ENCODE measurements at regions not wholly inside any gene's neighbourhood (a gene's known extent, or its start where the extent isn't known, plus 50 kb on each side); places are given as distances from the start of the nearest gene placed in this dataset.

DNA sequence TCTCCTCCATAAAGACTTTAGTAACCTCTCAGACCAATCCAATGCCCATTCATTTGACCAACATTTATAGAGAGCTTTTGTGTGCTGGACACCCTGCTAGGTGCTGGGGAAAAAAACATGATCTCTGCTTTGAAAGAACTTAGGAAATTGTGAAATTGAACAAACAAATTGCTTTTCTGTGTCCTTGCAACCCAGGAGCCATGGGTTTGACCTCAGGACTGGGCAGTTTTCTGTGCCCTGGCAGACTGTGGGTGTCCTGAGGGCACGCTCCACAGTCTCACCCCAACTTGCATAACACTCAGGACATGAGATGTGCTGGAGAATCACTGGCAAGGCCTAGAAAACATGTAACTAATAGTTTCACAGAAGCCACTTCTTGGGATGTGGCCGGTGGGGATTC is 429.1 kb upstream of the ZMIZ1 start:
- DNase-seq (ENCODE audit: low read depth, low spot score) (no peak), ATAC-seq (no peak)
- ChIA-PET POLR2A (no interaction called here), RAD21 (ENCODE audit: low non-redundant PET in 1 of 2, low total read pairs in 2 of 2, uncharacterized antibody in 2 of 2, unreplicated experiment in 2 of 2) (no interaction called here), CTCF (no interaction called here)
- Histone ChIP-seq H3K79me2 (ENCODE audit: insufficient read depth, low read length) (no peaks in the 10 kb centered on the region), H3K36me3 (ENCODE audit: control insufficient read depth in 1 of 2, insufficient read depth in 2 of 2, low read length in 2 of 2) (no peaks in the 10 kb centered on the region), H3K9me2 (ENCODE audit: insufficient read depth) (no peaks in the 10 kb centered on the region), H3K27me3 (ENCODE audit: insufficient read depth, low read length) (peaks cover 8% of the 10 kb centered on the region; the same call in 1 of the 2 replicates), H3K9ac (ENCODE audit: low read length) (no peak overlapping the region), H2AFZ (ENCODE audit: low read depth, low read length, poor library complexity, severe bottlenecking) (no peak overlapping the region), H3K4me3 (replicated peaks in 1 of 2; ENCODE audit: low read depth in 1 of 2, low read length in 2 of 2) (no peak overlapping the region), H3K9me3 (ENCODE audit: control insufficient read depth in 1 of 2, insufficient read depth in 1 of 2, low read depth in 1 of 2, low read length in 2 of 2) (no peaks in the 10 kb centered on the region), H3K4me1 (ENCODE audit: control insufficient read depth in 1 of 2, insufficient read depth in 2 of 2, low read length in 2 of 2) (peaks cover under 1 to 3% of the 10 kb centered on the region in 2 experiments; a peak in 2 of 4 replicates), H3K27ac (ENCODE audit: low read depth, low read length) (no peak overlapping the region), H4K20me1 (ENCODE audit: insufficient read depth) (no peaks in the 10 kb centered on the region), H3K4me2 (ENCODE audit: low read length) (no peak overlapping the region)
- TF ChIP-seq, protein P1, sequence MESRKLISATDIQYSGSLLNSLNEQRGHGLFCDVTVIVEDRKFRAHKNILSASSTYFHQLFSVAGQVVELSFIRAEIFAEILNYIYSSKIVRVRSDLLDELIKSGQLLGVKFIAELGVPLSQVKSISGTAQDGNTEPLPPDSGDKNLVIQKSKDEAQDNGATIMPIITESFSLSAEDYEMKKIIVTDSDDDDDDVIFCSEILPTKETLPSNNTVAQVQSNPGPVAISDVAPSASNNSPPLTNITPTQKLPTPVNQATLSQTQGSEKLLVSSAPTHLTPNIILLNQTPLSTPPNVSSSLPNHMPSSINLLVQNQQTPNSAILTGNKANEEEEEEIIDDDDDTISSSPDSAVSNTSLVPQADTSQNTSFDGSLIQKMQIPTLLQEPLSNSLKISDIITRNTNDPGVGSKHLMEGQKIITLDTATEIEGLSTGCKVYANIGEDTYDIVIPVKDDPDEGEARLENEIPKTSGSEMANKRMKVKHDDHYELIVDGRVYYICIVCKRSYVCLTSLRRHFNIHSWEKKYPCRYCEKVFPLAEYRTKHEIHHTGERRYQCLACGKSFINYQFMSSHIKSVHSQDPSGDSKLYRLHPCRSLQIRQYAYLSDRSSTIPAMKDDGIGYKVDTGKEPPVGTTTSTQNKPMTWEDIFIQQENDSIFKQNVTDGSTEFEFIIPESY (IDR thresholded peaks at IDR 0.05; ENCODE audit: extremely low read depth, insufficient replicate concordance, low read length): no peak
- TF ChIP-seq, protein P2, sequence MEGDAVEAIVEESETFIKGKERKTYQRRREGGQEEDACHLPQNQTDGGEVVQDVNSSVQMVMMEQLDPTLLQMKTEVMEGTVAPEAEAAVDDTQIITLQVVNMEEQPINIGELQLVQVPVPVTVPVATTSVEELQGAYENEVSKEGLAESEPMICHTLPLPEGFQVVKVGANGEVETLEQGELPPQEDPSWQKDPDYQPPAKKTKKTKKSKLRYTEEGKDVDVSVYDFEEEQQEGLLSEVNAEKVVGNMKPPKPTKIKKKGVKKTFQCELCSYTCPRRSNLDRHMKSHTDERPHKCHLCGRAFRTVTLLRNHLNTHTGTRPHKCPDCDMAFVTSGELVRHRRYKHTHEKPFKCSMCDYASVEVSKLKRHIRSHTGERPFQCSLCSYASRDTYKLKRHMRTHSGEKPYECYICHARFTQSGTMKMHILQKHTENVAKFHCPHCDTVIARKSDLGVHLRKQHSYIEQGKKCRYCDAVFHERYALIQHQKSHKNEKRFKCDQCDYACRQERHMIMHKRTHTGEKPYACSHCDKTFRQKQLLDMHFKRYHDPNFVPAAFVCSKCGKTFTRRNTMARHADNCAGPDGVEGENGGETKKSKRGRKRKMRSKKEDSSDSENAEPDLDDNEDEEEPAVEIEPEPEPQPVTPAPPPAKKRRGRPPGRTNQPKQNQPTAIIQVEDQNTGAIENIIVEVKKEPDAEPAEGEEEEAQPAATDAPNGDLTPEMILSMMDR (IDR thresholded peaks at IDR 0.05 in 2 of 3, conservative IDR thresholded peaks at IDR 0.05 in 1 of 3; ENCODE audit: borderline replicate concordance in 1 of 3, insufficient read depth in 1 of 3, low read depth in 2 of 3, low read length in 2 of 3): no peak
- no peak for TF ChIP-seq ZNF274 (IDR thresholded peaks at IDR 0.05; ENCODE audit: low read depth, low read length)
- TF ChIP-seq EGR1 (IDR thresholded peaks at IDR 0.05; ENCODE audit: low read depth): no peak
- TF ChIP-seq ELF1 (IDR thresholded peaks at IDR 0.05; ENCODE audit: borderline replicate concordance, low read depth): no peak
- TF ChIP-seq EZH2 (IDR thresholded peaks at IDR 0.05): no peak
- TF ChIP-seq POLR2AphosphoS5 (IDR thresholded peaks at IDR 0.05; ENCODE audit: low read depth, low read length): no peak
- no peak for TF ChIP-seq CEBPB (IDR thresholded peaks at IDR 0.05; ENCODE audit: low read depth)
- intact Hi-C loops (cut with micrococcal nuclease): no loop called here
- BruUV-seq (replicated peaks): no TSS peak

Data from HCT116 (cell line).